ENCODE measurements at regions not wholly inside any gene's neighbourhood (a gene's known extent, or its start where the extent isn't known, plus 50 kb on each side); places are given as distances from the start of the nearest gene placed in this dataset.

- TF ChIP-seq GTF3C2 (IDR thresholded peaks at IDR 0.05; ENCODE audit: borderline replicate concordance, extremely low read depth, insufficient read length) (no peak), ZNF384 (IDR thresholded peaks at IDR 0.05; ENCODE audit: low read depth, low read length) (no peak), RFX7 (CRISPR knock-in tag; IDR thresholded peaks at IDR 0.05) (no peak), ZNF311 (CRISPR knock-in tag; IDR thresholded peaks at IDR 0.05) (no peak)
Measured at GRCh38 chr4:24282446-24282845, 301.9 kb downstream of the DHX15 start (continued).

- peaks cover 0 to 4% of the 10 kb centered on the region in 2 experiments; a peak in 1 of 5 replicates for H3K27me3 ChIP-seq (ENCODE audit: control insufficient read depth in 2 of 2, insufficient read depth in 2 of 2, low read length in 2 of 2)
- intact Hi-C loops (cut with micrococcal nuclease) = no loop called here
- ATAC-seq (no peak), FAIRE-seq (no peak), DNase-seq (ENCODE audit: extremely low read depth in 1 of 4, low spot score in 3 of 4) (no peak)
- 0% methylated on average over 9 of the region's 9 CpGs for WGBS (ENCODE audit: insufficient coverage, low coverage, missing lambda C conversion rate)
- in situ Hi-C loops (cut with MboI) = no loop called here
- no peak overlapping the region for H3K4me3 ChIP-seq
- H3K27ac ChIP-seq (ENCODE audit: extremely low read depth, low read depth, low read length) = no peak overlapping the region
- H2AFZ ChIP-seq (ENCODE audit: low read depth, low read length) = no peak overlapping the region
- ChIA-PET CTCF (ENCODE audit: low intra/inter-chr PET ratio) (no interaction called here), POLR2A (no interaction called here)
- no TSS peak for BruUV-seq (replicated peaks)
- no peaks in the 10 kb centered on the region for H3K36me3 ChIP-seq (ENCODE audit: control insufficient read depth, insufficient read depth, low read length)
- H3K9me3 ChIP-seq (replicated peaks; ENCODE audit: control insufficient read depth, insufficient read depth, low read depth, low read length) = no peaks in the 10 kb centered on the region
- H3K9me1 ChIP-seq (ENCODE audit: control insufficient read depth, insufficient read depth, low read length) = no peaks in the 10 kb centered on the region
- no peaks in the 10 kb centered on the region for H3K4me1 ChIP-seq (replicated peaks in 1 of 2; ENCODE audit: control insufficient read depth in 2 of 2, insufficient read depth in 2 of 2, low read length in 2 of 2)
- H3K79me2 ChIP-seq (ENCODE audit: control insufficient read depth, insufficient read depth, low read length) = no peaks in the 10 kb centered on the region
- H3K4me2 ChIP-seq (ENCODE audit: insufficient read depth, low read length) = no peak overlapping the region
- no peaks in the 10 kb centered on the region for H4K20me1 ChIP-seq (replicated peaks; ENCODE audit: control insufficient read depth, insufficient read depth, low read length)
- H3K9ac ChIP-seq (ENCODE audit: insufficient read depth in 1 of 2, low read depth in 2 of 2, low read length in 2 of 2) = no peak overlapping the region
- no peak for TF ChIP-seq SPI1 (IDR thresholded peaks at IDR 0.05; ENCODE audit: borderline replicate concordance, low read depth, low read length)
- no peak for TF ChIP-seq ZNF318 (IDR thresholded peaks at IDR 0.05; ENCODE audit: borderline replicate concordance in 1 of 2, low read depth in 1 of 2)
- TF ChIP-seq MAFK (IDR thresholded peaks at IDR 0.05; ENCODE audit: low read length) = no peak
- TF ChIP-seq ZNF146 (CRISPR knock-in tag; IDR thresholded peaks at IDR 0.05; ENCODE audit: unreplicated experiment) = no peak
- no peak for TF ChIP-seq KHSRP (IDR thresholded peaks at IDR 0.05)
- TF ChIP-seq TCF7L2 (IDR thresholded peaks at IDR 0.05; ENCODE audit: low read depth, low read length) = no peak
- no peak for TF ChIP-seq GABPB2 (CRISPR knock-in tag; conservative IDR thresholded peaks at IDR 0.05)
- TF ChIP-seq SMAD3 (CRISPR knock-in tag; conservative IDR thresholded peaks at IDR 0.05) = no peak
Measured at GRCh38 chr4:24279911-24280375, 304.4 kb downstream of the DHX15 start.
